ENCODE measurements at regions not wholly inside any gene's neighbourhood (a gene's known extent, or its start where the extent isn't known, plus 50 kb on each side); places are given as distances from the start of the nearest gene placed in this dataset.

DNA sequence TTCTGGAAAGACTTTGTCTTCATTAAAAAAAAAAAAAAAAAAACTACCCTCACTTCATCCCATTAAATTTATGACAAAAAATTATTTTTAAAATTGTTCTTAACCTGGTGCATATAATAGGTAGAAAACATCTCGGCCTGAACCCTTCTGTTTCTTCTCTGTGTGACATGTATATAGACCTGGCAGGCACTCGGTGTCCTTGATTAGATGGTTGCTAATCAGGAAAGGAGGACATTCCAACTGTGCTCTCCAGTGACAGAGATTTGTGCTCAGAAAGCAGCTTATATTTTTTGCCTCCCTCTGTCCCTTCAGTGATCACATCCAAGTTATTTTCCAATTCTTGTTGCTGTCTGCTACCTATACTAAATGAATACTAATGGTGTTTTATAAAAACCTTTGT is 355.6 kb downstream of the CBLL2 start:
- TF ChIP-seq EZH2 (IDR thresholded peaks at IDR 0.05; ENCODE audit: borderline replicate concordance, low read depth, low read length), result no peak
- no peak for TF ChIP-seq ZNF512 (tag; IDR thresholded peaks at IDR 0.05)
- TF ChIP-seq CBFA2T2 (conservative IDR thresholded peaks at IDR 0.05), result no peak
- TF ChIP-seq SIN3A (IDR thresholded peaks at IDR 0.05; ENCODE audit: borderline replicate concordance in 2 of 2, control insufficient read depth in 1 of 2, low read depth in 2 of 2, low read length in 2 of 2), result no peak
- TF ChIP-seq CTCF (IDR thresholded peaks at IDR 0.05 in 2 of 3, conservative IDR thresholded peaks at IDR 0.05 in 1 of 3; ENCODE audit: insufficient read depth in 2 of 3, low read depth in 1 of 3, low read length in 3 of 3), result no peak
- no peak for TF ChIP-seq CREB1 (IDR thresholded peaks at IDR 0.05)
- no peak for TF ChIP-seq CREB1 (CRISPR knock-in tag; IDR thresholded peaks at IDR 0.05)
- TF ChIP-seq RAD21 (CRISPR knock-in tag; conservative IDR thresholded peaks at IDR 0.05 in 1 of 2, IDR thresholded peaks at IDR 0.05 in 1 of 2), result no peak
- no peak for TF ChIP-seq JUND (IDR thresholded peaks at IDR 0.05; ENCODE audit: borderline replicate concordance, low read depth, low read length)
- TF ChIP-seq JUND (tag; IDR thresholded peaks at IDR 0.05; ENCODE audit: borderline replicate concordance, low read depth, low read length), result no peak
- no peak for TF ChIP-seq SMAD1 (IDR thresholded peaks at IDR 0.05; ENCODE audit: low read depth, low read length, partially characterized antibody)
- TF ChIP-seq POLR2A (conservative IDR thresholded peaks at IDR 0.05), result no peak
- TF ChIP-seq PHF8 (IDR thresholded peaks at IDR 0.05; ENCODE audit: borderline replicate concordance, low read length), result no peak
- no peak for TF ChIP-seq ZNF57 (CRISPR knock-in tag; IDR thresholded peaks at IDR 0.05)
- no peak for TF ChIP-seq ELF1 (tag; IDR thresholded peaks at IDR 0.05)
- TF ChIP-seq TAF1 (IDR thresholded peaks at IDR 0.05; ENCODE audit: control insufficient read depth, extremely low read depth, insufficient read depth, low read length, severe bottlenecking), result no peak
